HEK293T (cell line): ENCODE measurements at regions not wholly inside any gene's neighbourhood (a gene's known extent, or its start where the extent isn't known, plus 50 kb on each side); places are given as distances from the start of the nearest gene placed in this dataset.

Experiments
- CTCF ChIA-PET: fragments of 350-600 bp; formaldehyde crosslinking; extraction: SDS; loops from one replicate; lab custom pipeline; 2021; ENCODE audit warnings: antibody characterized with exemption, inconsistent platforms; lab: Yijun Ruan, JAX
- POLR2A ChIA-PET: fragments of 350-600 bp; formaldehyde crosslinking; extraction: SDS; loops from one replicate; lab custom pipeline; 2020; ENCODE audit warnings: antibody characterized with exemption, inconsistent platforms; lab: Yijun Ruan, JAX
- DNase-seq: peaks from one replicate; pipeline ENCODE4 v3.0.0; 2012; ENCODE audit warnings: mixed read lengths; ENCODE audit errors: extremely low spot score
- ARNT ChIP-seq: fragments of 450-650 bp; IDR thresholded peaks from 2 replicates; pipeline ENCODE4 v1.6.1; 2017; ENCODE audit warnings: mild to moderate bottlenecking
- BHLHE40 ChIP-seq: fragments of 450-650 bp; IDR thresholded peaks from 2 replicates; pipeline ENCODE4 v1.6.1; 2016; ENCODE audit warnings: mild to moderate bottlenecking, moderate library complexity, borderline replicate concordance
- CTBP1 ChIP-seq: fragments of 450-650 bp; IDR thresholded peaks from 2 replicates; pipeline ENCODE4 v1.6.1; 2016; ENCODE audit warnings: borderline replicate concordance
- ELF4 ChIP-seq: fragments of 450-650 bp; IDR thresholded peaks from 2 replicates; pipeline ENCODE4 v1.6.1; 2017; ENCODE audit warnings: antibody characterized with exemption
- FOXA1 ChIP-seq: fragments of 450-650 bp; IDR thresholded peaks from 2 replicates; pipeline ENCODE4 v1.6.1; 2016; ENCODE audit warnings: mild to moderate bottlenecking
- FOXK2 ChIP-seq: fragments of 450-650 bp; IDR thresholded peaks from 2 replicates; pipeline ENCODE4 v1.6.1; 2016; ENCODE audit warnings: mild to moderate bottlenecking
- FOXM1 ChIP-seq: fragments of 450-650 bp; IDR thresholded peaks from 2 replicates; pipeline ENCODE4 v1.6.1; 2017; ENCODE audit warnings: mild to moderate bottlenecking, borderline replicate concordance
- HDGF ChIP-seq: fragments of 450-650 bp; IDR thresholded peaks from 2 replicates; pipeline ENCODE4 v1.6.1; 2017; ENCODE audit warnings: antibody characterized with exemption, borderline replicate concordance
- L3MBTL2 ChIP-seq: fragments of 450-650 bp; conservative IDR thresholded peaks from 2 replicates; pipeline ENCODE4 v1.6.1; 2016; ENCODE audit warnings: mild to moderate bottlenecking
- LEF1 ChIP-seq: fragments of 450-650 bp; IDR thresholded peaks from 2 replicates; pipeline ENCODE4 v1.6.1; 2017; ENCODE audit warnings: mild to moderate bottlenecking, borderline replicate concordance
- NFRKB ChIP-seq: fragments of 450-650 bp; IDR thresholded peaks from 2 replicates; pipeline ENCODE4 v1.6.1; 2016; ENCODE audit warnings: mild to moderate bottlenecking, moderate library complexity
- SP1 ChIP-seq: fragments of 450-650 bp; IDR thresholded peaks from 2 replicates; pipeline ENCODE4 v1.6.1; 2017
- SUZ12 ChIP-seq: fragments of 450-650 bp; IDR thresholded peaks from 2 replicates; pipeline ENCODE4 v1.6.1; 2016; ENCODE audit warnings: mild to moderate bottlenecking
- TARDBP ChIP-seq: fragments of 450-650 bp; IDR thresholded peaks from 2 replicates; pipeline ENCODE4 v1.6.1; 2016
- ZNF384 ChIP-seq: fragments of 450-650 bp; IDR thresholded peaks from 2 replicates; pipeline ENCODE4 v1.6.1; 2016
- TF ChIP-seq, protein P1 (sequence below): fragments of 450-650 bp; IDR thresholded peaks from 2 replicates; pipeline ENCODE4 v1.6.1; 2016

DNA sequence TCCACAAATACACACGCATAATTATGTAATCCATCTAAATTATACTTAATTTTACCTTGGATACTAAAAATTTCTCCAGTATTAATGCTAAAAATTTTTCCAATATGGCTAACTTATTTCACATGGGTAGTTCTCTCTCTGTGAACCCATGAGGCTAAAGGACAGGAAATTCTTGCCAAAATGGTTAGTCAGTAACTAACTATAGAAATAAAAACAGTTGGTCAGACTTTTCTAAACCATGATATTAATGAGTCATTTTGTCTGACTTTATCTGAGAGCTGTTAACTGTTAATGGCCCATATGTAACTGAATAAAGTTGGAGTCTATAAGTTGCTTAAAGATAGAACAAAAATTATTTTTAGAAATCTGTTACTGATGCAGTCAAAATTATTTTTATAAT is 549.4 kb downstream of the TLL1 start:
- POLR2A ChIA-PET: no interaction called here
- CTCF ChIA-PET: no interaction called here
- TF ChIP-seq BHLHE40: no peak
- no peak for TF ChIP-seq TARDBP
- DNase-seq: no peak

DNA sequence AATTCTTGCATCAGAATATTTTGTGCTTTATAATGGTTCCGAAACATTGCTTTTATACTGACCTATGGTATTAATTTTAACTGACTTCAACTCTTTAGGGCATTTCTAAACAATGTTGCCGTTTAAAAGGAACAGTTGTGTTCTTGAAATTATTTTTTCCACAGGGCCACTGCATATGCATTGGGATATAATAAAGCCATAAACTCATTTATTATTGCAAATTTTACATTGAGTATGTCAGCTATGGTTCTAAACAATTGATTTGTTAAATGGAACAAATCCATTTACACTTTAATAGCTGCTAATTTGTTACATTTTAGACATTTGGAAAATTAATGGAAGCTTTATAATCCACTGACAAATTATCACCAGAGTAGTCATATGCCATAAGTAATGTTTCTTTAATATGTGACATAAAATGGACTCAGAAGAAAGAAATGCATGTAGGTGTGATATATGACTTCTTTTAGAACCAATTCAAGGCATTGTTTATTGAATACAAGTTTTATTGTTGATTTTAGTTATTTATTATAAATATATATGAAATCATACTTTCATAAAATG is 553.3 kb downstream of the TLL1 start:
- CTCF ChIA-PET: no interaction called here

DNA sequence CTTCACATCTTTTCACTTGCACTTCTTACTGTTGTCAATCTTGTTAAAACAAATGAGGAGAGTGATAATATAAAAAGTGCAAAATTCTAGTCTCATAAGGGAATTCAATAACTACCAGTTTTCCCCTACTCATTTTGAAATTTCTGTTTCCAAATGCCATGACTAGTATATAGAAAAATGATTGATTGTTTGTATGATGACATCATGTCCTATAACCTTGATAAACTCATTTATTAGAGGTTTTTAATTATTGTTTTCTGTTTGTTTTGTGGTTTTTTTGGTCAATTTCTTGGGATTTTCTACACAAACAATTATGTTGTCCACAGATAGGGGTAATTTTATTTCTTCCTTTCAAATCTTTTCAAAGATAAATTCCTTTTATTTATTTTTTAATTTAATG is 559.1 kb downstream of the TLL1 start:
- POLR2A ChIA-PET: no interaction called here
- CTCF ChIA-PET: no interaction called here
- DNase-seq: no peak
- no peak for TF ChIP-seq NFRKB
- no peak for TF ChIP-seq LEF1
- no peak for TF ChIP-seq FOXM1
- TF ChIP-seq, protein P1, sequence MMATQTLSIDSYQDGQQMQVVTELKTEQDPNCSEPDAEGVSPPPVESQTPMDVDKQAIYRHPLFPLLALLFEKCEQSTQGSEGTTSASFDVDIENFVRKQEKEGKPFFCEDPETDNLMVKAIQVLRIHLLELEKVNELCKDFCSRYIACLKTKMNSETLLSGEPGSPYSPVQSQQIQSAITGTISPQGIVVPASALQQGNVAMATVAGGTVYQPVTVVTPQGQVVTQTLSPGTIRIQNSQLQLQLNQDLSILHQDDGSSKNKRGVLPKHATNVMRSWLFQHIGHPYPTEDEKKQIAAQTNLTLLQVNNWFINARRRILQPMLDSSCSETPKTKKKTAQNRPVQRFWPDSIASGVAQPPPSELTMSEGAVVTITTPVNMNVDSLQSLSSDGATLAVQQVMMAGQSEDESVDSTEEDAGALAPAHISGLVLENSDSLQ: no peak
- TF ChIP-seq L3MBTL2: no peak
- no peak for TF ChIP-seq HDGF
- TF ChIP-seq BHLHE40: no peak
- TF ChIP-seq ARNT: no peak
- no peak for TF ChIP-seq CTBP1
- no peak for TF ChIP-seq TARDBP
- TF ChIP-seq SUZ12: no peak
- no peak for TF ChIP-seq SP1
- TF ChIP-seq FOXK2: no peak
- TF ChIP-seq FOXA1: no peak
- TF ChIP-seq ZNF384: no peak
- no peak for TF ChIP-seq ELF4

More for the DNA sequence above, 553.3 kb downstream of the TLL1 start:
- TF ChIP-seq FOXK2: no peak
- TF ChIP-seq ARNT: no peak
- TF ChIP-seq NFRKB: no peak
- no peak for TF ChIP-seq TARDBP
- no peak for TF ChIP-seq FOXM1
- no peak for TF ChIP-seq L3MBTL2
- TF ChIP-seq ELF4: no peak
- TF ChIP-seq HDGF: no peak
- TF ChIP-seq CTBP1: no peak
- no peak for TF ChIP-seq LEF1
- no peak for TF ChIP-seq BHLHE40
- no peak for TF ChIP-seq FOXA1
- TF ChIP-seq SUZ12: no peak
- DNase-seq: no peak
- POLR2A ChIA-PET: no interaction called here

DNA sequence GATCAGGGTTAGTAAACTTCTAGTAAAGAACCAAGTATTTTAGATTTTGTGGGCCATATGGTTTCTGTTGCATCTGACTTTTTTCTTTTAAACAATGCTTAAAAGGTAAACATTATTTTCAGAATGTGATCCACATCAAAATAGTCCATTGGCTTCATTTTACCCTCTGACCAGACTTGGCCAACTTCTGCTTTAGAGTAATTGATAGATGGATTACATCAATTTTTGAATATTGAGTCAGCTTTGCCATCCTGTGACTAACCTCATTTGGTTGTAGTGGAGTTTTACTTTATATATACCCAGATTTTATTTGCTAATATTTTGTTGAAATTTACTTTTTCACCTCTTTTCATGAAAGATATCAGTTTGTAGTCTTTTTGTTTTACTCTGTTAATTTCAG is 559.8 kb downstream of the TLL1 start:
- DNase-seq: no peak
- CTCF ChIA-PET: no interaction called here
- POLR2A ChIA-PET: no interaction called here
- TF ChIP-seq ARNT: no peak
- no peak for TF ChIP-seq FOXK2
- no peak for TF ChIP-seq ELF4
- no peak for TF ChIP-seq FOXM1

DNA sequence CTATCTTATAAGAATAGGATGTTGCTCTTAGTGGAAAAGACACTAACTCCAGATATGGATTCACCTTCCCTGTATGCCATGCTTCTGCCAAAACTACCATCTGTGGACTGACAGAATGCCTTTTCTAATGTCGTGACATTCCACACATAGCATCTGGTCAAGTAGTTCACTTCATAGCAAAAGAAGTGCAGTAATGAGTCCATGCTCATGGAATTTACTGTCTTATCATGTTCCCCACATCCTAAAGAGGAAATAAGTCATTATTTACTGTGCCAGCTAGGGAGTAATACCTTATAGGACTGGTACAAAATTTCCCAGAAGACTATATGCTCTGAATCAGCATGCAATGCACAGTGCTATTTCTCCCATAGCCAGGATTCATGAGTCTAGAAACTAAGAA is 562.4 kb downstream of the TLL1 start:
- POLR2A ChIA-PET: no interaction called here

DNA sequence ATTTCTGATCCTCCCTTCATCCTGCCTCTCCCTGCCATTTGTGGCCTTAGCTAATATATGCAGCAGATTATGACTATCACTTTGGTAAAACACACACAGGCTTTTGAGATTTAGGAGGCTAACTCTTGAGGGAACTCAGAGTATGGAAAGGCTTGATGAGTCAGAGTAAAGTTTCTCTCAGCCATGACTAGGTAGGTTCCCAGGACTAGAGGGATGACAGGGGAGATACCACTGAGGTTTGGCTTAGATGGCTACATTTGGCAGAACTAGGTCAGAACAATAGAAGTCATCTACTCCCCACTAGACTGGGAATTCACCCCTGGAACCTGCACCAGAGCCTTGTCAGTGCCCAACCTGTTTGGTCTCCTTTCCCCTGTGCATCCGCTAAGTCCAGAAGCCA is 585.7 kb downstream of the TLL1 start:
- CTCF ChIA-PET: no interaction called here

More for the DNA sequence above, 562.4 kb downstream of the TLL1 start:
- no peak for DNase-seq
- CTCF ChIA-PET: no interaction called here
- TF ChIP-seq LEF1 (no peak), HDGF (no peak), ELF4 (no peak), NFRKB (no peak), TARDBP (no peak), ZNF384 (no peak), FOXK2 (no peak), FOXM1 (no peak), ARNT (no peak), CTBP1 (no peak), BHLHE40 (no peak), SP1 (no peak), FOXA1 (no peak), L3MBTL2 (no peak), SUZ12 (no peak)
- TF ChIP-seq, protein P1: no peak

DNA sequence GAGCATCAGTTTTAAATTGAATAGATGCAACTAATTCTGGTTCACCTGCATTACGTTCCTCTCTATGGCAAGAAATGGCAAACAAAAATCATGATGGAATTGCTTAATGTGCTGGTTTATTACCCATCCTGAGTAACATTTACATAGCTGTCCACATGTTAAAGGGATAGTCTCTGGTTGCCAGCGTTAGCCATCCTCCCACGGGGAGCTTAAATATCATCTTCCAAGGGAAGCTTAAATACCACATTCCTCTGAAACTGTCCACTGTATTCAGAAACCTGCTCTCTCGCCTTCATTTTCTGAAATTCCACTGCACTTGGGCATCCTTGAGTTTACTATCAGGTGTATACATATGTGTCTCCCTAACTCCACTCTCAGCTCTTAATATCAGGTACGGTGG is 586.6 kb downstream of the TLL1 start:
- no peak for DNase-seq
- TF ChIP-seq HDGF: no peak
- TF ChIP-seq ELF4: no peak
- TF ChIP-seq CTBP1: no peak
- TF ChIP-seq SUZ12: no peak
- TF ChIP-seq LEF1: no peak
- no peak for TF ChIP-seq BHLHE40
- TF ChIP-seq SP1: no peak
- CTCF ChIA-PET: no interaction called here

More for the DNA sequence above, 585.7 kb downstream of the TLL1 start:
- DNase-seq: no peak
- POLR2A ChIA-PET: no interaction called here
- no peak for TF ChIP-seq BHLHE40
- no peak for TF ChIP-seq FOXK2
- no peak for TF ChIP-seq ZNF384
- TF ChIP-seq NFRKB: no peak
- no peak for TF ChIP-seq L3MBTL2
- no peak for TF ChIP-seq TARDBP
- no peak for TF ChIP-seq LEF1
- no peak for TF ChIP-seq HDGF
- no peak for TF ChIP-seq ELF4
- no peak for TF ChIP-seq FOXM1

More for the DNA sequence above, 586.6 kb downstream of the TLL1 start:
- POLR2A ChIA-PET: no interaction called here
